GM18873 (cell line): ENCODE measurements at regions not wholly inside any gene's neighbourhood (a gene's known extent, or its start where the extent isn't known, plus 50 kb on each side); places are given as distances from the start of the nearest gene placed in this dataset.

Source experiments
- ATAC-seq: cut with Tn5 transposase; IDR thresholded peaks from one replicate; pipeline ENCODE4 v1.9.1; 2021; ENCODE audit warnings: mild to moderate bottlenecking, moderate library complexity, moderate number of reproducible peaks; ENCODE audit not compliant: unreplicated experiment, low FRiP score

DNA sequence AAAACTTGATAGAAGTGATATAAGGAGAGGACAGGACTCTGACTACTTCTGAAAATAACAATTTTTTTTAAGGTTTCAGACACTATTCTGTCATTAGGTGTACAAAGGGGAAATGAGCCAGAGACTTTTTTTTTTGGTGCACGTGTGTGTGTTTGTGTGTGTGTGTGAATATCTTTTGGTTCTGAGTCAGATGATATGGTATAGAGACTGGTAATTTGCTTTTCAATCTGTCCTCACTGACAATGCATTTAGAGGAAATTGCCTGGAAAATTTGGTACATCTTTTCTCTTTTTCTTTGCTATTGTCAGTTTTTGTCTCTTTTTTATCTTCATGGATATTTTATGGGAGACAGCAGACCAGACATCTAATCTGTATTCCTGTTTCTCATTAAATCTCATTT lies 59.3 kb downstream of the DDIT4L start:
- ATAC-seq: no peak

DNA sequence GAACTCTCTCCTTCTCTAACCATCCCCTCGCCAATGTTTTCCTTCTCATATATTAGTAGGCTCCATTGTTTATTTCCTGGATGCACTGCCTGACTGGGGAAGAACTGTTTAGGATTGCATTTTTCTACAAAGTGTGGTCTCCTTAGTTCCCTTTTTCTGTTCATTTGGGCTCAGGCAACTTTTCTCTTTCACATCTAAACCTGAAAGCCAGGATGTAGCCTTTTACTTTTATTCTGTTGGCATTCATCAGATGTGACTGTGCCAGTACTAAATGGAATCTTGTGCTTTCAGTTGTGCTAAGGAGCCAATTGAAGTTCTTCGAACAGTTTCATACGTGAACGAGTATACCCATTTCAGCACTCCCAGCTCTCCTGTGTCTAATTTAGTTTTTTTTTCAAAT lies 59.8 kb downstream of the DDIT4L start:
- no peak for ATAC-seq

DNA sequence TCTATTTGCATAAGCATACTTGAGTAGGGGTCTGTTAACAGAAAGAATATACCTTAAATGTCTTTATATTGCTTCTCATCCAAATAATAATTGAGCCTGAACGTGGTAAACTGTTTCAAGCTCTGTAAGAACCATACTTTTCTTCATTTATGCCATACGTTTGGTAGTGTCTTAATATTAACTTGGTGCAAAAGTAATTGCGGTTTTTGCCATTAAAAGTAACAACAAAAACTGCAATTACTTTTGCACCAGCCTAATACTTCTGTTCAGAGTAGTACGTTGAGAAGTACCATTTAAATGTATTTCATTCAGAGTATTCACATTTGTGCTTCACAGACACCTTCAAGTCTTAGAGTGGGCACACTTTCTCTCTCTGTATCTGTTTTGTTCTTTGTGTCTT lies 60.5 kb downstream of the DDIT4L start:
- ATAC-seq: no peak

DNA sequence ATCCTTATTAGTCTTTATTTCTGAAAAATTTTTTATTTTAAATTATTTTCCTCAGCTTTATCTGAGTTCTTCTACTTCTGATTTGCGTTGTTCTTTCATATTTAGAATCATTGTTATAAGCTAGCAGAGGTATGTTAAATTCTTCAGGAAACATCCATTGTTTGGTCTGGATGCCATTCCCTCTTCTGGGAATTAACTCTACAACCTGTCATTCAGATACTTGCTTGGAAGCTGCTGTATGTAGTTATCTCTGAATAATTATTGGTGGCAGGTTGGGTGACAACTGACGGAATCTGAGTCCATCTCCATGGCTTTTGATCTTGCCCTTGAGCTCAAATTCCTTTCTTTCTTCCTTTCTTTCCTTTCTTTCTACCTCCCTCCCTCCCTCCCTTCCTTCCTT lies 61.9 kb downstream of the DDIT4L start:
- ATAC-seq: no peak

DNA sequence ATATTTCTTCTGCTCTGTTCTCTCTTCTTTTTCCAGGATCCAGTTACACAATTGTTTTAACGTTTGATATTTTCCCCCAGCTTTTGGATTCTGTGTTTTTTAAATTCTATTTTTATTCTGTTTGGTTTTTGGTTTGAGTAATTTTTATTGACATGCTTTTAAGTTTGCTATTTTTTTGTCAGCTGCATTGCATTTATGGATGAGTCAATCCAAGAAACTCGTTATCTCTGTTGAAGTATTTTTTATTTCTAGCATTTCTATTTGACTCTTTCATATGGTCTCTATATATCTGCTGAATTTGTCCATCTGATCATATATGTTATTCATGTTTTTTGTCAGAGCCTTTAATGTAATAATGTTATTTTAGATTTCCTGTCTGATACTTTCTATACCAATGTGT lies 65.6 kb downstream of the DDIT4L start:
- ATAC-seq: no peak

DNA sequence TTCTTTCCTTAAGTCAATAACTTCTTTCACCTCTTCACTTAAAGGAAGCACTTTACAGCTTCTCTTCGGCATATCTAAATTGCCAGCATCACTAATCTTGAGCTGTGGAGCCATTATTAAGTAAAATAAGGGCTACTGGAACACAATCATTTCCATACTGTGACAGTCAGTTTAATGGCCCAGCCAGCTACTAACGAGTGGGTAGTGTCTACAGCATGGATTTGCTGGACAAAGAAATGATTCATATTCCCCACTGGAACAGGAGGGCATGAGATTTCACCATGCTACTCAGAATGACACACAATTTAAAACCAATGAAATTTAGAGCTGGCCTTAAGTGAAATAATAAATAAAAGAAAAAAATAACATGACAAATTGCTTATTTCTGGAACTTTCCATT lies 72.1 kb downstream of the DDIT4L start:
- ATAC-seq: no peak

DNA sequence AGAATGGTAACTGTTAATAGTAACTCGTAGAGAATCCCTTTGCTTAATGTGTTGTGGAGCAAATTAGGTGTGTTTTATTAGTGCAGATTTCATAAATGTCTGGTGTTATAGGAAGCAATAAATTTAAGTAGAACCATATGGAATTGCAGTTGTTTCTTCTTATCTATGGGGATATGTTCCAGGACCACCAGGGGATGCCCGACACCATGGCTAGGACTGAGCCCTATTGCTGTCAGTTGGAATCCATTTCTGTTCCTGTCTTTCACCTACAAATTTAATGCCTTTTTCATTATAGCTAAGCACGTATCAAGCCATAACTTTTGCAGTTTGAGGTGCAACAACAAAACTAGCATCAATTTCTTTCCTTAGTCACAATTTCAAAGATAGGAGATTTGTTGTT lies 72.5 kb downstream of the DDIT4L start:
- ATAC-seq: no peak

DNA sequence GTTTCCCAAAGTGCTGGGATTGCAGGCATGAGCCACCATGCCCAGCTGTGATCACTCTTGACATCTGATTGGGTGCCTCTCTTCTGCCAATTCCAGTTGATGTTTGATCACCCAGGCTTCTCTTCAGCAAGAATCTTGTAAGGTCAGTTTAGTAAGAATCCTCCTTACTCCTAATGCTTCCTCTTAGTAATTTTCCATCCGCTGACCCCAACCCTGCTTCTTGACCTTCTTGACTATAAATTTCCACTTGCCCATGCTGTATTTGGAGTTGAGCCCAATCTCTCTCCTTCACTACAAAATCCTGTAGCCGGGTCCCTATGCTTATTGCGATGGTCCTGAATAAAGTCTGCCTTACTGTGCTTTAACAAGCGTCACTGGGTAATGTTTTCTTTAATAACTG lies 75.4 kb downstream of the DDIT4L start:
- no peak for ATAC-seq

DNA sequence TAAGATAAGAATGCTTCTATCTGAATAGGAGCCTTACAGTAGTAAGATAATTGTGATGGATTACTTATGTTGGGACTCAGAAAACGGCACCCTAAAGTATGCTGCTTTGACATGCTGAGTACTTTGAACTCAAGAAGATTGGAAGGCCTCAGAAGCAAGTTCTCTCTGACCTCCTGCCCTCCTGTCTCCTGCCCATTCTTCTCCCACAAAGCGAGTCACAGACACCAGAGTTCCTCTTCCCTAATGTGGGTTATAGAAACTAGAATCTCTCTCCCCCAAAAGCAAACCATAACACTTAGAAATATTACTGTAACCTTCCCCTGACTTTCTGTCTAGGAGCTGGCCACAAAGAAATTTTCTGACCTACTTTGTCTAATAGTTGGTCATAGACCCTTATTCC lies 76.5 kb downstream of the DDIT4L start:
- no peak for ATAC-seq

DNA sequence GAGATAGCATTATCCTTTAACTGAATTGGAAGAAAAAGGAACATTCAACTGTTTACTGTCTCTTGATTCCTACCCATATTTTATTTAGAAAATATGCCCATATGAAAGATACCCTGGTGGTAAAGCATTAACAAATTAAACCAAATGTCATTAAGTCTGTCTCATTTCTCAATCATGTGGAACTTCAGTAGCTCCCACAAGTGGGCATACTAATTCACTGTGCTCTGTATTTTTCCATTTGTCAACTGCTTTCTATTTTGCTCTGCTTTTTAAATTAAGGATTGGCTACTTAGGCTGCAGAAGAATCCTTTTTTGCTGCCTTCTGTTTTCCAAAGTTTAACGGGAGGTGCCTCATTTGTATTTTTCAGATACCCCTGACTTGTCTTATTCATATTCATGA lies 77.2 kb downstream of the DDIT4L start:
- no peak for ATAC-seq

DNA sequence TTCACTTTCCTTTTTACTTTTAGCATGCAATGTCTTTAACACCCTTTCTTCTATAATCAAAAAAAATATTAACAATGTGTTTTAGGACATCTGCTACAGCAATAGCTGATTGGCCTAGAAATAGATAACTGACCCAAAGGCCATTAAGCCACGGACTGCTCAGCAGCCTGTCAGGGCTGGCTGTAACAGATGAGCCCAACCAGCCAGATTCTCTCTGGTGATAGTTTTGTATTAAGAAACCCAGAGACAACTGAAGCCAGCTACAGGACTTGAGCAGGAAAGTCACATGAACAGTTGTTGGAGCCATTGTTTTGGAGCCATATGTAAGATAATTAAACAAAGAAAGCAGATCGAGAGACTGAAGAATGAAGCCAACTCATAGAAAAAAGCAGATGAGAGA lies 80.3 kb downstream of the DDIT4L start:
- ATAC-seq: no peak

DNA sequence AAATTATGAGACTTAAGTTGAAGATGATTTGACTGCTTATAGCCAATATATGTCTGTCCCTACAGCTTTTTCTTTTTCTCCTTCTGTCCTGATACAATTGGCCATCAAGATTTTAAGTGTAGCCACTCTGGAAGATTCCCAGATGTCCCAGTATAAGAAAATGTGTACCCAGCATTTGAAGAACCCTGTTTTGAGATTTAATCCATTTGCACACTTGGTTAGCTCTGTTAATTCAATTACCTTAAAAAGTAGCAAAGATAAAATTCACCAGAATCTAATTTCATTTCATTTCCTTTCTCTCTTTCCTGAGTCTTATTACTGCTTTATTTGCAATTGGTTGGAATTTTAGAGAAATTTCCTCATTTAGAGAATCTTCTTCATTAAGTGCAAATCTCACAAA lies 81.4 kb downstream of the DDIT4L start:
- no peak for ATAC-seq

DNA sequence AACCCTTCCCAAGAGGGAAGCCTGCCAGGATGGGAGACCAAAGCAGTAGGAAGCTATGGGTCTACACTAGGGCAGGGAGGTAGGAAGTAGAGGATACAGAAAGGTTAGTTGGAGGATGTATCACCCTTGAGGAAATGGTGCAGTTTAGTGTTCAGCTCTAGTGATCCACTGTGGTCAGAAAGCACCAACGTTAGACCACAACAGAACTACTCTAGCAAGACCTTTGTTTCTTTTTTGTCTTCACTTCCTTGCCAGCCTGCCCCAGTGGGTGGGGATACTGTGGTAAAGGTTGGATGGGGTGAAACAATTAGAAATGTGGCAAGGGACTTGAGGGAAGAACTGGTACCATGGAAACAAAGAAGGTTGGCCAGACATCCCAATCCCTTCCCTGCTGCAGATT lies 83.3 kb downstream of the DDIT4L start:
- ATAC-seq: peak; percentile 100

DNA sequence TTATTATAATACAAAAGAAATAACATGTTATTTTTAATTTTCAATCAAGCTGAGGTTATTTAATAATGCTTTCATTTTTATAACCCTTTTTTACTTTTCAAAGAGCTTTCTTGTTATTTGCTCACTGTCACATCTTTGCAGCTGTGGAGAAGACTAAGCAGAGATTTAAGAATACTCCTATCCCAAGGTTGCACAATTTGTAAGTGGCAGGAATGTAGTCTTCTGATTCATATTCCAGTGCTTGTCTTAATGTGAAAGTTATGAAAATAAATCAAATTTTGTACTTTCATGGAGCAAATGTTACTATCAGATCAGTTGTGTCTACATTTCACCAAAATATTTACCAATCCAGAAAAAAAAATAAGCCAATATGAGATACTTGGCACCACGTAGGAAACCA lies 86.6 kb downstream of the DDIT4L start:
- no peak for ATAC-seq

DNA sequence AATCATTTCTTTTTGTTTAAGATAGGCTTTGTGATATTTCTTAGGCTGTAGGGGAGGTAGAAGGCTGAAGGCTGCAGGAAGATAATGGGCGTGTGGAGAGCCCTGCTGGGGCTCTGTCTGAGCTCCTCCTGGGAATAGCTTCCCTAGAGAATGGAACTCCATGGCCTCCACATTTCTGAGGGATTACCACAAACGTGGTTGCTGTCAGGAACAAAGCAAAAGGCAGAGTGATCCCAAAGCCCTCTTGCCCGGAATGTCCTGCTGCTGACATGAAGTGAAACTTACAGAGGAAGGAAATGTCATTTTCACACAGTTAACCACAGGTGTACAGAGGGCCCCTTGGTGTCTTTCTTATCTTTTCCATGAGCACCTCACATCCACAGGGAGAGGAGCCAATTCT lies 89.3 kb downstream of the DDIT4L start:
- ATAC-seq: no peak

DNA sequence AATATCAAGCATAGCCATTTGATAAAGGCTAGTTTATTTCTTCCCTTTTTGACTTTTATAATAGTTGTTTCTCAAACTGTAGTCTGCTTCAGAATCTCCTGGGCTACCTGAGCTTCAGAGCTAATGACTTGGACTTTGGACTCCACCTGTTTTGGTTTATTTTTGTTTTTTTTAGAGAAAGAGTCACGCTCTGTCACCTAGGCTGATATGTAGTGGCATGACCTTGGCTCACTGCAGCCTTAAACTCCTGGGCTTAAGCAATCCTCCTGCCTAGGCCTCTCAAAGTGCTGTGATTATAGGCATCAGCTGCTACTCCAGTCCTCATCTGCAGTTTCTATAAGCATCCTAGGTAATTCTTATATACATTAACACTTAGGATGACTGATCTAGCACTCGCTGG lies 90.5 kb downstream of the DDIT4L start:
- ATAC-seq: no peak

DNA sequence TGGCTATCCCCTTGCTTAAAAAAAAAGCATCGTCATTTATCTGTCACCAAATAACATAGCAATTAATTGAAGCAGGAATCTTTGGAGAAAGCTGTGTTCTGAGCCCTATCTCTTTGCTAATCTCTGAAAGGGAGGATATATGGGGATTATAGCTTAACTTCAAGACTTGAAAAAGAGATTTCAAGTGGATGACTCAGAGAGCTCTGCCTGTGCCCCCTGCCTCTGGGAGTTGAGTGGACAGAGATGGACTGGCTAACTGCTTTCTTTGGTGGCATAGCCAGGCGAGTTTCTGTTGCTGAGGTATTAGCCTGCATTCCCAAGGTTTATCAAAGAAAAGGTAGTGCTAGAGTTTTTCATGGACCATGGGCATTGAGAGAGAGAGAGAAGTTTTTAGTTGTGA lies 91.6 kb downstream of the DDIT4L start:
- no peak for ATAC-seq

DNA sequence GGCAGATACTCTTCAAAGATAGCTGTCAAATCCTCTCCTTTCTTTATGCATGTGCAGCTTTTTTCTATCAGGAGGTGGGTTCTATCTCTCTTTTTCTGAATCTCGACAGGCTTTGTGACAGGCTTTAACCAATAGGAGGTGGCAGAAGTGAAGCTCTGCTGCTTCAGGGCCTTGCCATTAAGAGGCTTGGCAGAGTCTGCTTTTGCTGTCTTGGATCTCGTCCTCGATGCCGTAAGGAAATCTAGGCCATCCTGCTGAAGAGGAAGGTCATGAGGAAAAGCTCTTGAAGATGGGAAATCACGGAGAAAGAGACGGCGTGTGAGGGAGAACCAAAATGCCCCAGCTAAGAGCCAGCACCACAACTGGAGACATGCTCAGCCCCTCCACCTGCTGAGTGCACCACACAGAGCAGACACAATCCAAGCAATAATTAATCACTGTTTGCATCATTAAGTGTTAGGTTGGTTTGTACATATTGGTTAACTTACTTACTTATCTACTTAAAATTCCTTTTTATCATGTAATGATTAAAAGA lies 92.2 kb downstream of the DDIT4L start:
- no peak for ATAC-seq

DNA sequence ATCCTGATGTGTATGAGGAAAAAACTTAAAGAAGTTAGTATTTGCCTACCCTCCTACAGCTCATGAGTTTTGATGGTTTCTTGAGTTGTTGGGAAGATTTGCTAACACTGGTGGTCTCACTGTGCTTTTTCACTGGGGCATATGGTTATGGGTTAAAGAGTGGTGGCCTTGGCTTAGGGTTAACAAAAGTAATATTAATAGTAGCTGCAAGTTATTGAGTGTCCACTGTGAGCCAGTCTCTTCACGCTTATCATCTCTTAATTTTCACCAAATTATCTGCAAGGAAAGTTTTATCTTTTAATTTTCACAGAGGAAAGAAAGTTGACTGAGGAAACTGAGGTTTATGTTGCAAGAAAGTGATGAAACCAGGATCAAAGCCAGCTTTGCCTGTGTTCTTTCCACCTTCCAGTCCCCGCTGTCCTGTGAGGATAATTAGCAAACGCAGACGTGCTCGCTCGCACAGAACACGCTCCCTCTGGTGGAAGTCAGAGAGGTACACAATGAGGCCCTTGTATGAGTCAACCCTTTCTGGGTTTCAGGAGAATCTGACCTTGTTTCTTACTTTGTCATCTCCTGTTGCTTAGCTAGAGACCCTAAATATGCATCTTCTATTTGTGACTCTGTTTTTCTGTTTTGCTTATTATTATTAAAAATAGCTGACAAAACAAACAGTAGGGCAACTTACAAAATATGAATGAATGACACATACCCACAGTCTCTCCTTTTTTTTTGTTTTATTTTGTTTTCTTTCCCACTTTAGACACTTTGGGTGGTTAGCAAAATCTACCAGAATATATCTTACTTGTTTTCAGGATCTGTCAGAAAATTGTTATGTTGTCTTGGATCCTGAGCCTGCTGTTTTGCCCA lies 94.3 kb downstream of the DDIT4L start:
- ATAC-seq: peak; percentile 84

DNA sequence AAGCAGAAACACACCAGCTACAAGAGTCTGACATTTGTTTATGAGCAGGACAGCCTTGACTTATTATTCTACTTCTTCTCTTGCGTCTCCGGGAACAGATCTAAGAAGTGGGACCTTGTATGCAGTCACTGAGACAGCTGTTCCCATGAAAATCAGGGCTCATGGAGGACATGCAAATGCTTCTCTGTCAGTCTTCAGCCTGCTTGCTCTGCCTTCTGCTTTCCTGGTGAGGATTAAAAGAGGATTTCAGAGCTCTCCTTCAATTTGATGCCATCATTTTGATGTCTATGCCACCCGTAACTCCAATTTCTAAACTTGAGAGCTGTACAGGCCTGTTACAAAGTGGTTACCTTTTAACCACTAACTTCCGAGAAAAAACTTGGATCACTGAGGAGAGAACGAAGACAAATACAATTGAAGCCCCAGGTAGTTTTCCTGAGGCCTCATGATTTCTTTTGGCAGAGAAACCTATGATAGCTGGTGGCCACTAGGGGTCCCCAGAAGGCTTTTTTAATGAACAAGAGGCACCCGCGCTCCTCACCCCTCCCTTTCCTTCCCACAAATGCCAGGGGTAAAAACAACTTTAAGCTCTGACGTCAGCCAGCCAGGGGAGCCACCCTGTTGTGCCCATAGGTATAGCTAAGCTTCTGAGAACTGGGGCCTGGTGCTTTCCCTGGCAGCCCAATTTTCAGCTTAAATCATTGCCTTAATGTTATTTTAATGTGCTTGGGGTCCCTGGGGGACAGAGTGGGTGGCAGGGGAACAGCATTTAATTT lies 97.0 kb downstream of the DDIT4L start:
- peak; percentile 94 for ATAC-seq

DNA sequence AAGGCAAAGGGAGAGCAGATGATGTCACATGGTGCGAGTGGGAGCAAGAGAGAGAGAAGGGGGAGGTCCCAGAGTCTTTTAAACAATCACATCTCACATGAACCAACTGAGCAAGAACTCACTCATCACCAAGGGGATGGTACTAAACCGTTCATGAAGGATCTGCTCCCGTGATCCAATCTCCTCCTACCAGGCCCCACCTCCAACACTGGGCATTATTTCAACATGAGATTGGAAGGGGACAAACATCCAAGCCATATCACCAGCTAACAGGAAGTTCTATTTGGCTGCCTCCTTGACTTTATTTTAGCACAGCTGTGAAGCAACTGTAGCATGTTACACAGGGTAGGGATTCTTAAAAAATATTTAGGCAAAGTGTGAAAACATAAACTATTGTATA lies 102.5 kb downstream of the DDIT4L start:
- no peak for ATAC-seq
